ENCODE measurements at regions not wholly inside any gene's neighbourhood (a gene's known extent, or its start where the extent isn't known, plus 50 kb on each side); places are given as distances from the start of the nearest gene placed in this dataset.

DNA sequence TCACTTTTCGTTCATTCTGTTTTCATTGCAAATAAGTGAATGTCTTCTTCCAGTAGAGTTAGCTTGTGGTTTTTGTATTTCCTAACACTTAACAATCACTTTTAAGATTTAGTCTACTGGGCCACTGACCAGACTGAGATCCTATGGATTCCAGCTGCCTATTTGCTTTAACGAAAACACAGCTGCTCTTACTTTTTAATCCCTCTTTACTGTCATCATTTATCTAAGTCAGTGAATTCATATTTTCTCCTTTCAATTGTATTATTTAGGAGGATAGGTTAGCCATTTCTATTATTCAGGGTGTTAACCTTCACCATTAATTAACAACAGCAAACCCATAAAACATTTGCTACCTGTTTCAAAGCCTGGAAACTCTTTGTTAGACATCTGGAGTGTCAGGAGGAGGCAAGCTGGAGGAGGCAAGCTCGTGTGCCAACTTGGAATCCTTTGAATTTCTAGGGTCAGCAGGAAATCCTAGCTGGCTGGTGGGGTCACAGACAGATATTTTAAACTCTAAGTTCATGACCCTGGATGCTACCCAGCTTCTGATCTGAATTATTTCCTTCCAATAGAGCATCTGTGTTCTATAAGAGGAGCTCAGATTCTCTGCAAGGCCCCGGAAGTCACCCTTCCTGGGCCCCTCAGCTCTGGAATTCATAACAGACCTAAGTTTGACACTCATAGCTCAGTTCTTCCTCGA lies 385.3 kb downstream of the RBM43 start:
- TF ChIP-seq, protein P1, sequence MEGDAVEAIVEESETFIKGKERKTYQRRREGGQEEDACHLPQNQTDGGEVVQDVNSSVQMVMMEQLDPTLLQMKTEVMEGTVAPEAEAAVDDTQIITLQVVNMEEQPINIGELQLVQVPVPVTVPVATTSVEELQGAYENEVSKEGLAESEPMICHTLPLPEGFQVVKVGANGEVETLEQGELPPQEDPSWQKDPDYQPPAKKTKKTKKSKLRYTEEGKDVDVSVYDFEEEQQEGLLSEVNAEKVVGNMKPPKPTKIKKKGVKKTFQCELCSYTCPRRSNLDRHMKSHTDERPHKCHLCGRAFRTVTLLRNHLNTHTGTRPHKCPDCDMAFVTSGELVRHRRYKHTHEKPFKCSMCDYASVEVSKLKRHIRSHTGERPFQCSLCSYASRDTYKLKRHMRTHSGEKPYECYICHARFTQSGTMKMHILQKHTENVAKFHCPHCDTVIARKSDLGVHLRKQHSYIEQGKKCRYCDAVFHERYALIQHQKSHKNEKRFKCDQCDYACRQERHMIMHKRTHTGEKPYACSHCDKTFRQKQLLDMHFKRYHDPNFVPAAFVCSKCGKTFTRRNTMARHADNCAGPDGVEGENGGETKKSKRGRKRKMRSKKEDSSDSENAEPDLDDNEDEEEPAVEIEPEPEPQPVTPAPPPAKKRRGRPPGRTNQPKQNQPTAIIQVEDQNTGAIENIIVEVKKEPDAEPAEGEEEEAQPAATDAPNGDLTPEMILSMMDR (conservative IDR thresholded peaks at IDR 0.05): no peak
- no peak for TF ChIP-seq EZH2 (IDR thresholded peaks at IDR 0.05; ENCODE audit: low read depth)

Measured in PC-9 (cell line).